ENCODE measurements at regions not wholly inside any gene's neighbourhood (a gene's known extent, or its start where the extent isn't known, plus 50 kb on each side); places are given as distances from the start of the nearest gene placed in this dataset.
A peak's percentile ranks its signal among the peaks of the same experiment; 100 is the strongest.

GRCh38 chr1:221796700-221797099, 54.8 kb upstream of the DUSP10 start:
- no peak for DNase-seq

GRCh38 chr1:221795380-221795779, 53.5 kb upstream of the DUSP10 start:
- no peak for DNase-seq

GRCh38 chr1:221794935-221795334, 53.0 kb upstream of the DUSP10 start:
- no peak for DNase-seq

- peak; percentile 47 to 49 for DNase-seq
Observed at GRCh38 chr1:221794079-221794670, 52.3 kb upstream of the DUSP10 start.

GRCh38 chr1:221793439-221794078, 51.7 kb upstream of the DUSP10 start:
- DNase-seq = peak; percentile 30 to 53

GRCh38 chr1:221791846-221792245, 50.0 kb upstream of the DUSP10 start:
- no peak for DNase-seq
